Mesothelial cell of epicardium (in vitro differentiated cells): ENCODE measurements at regions not wholly inside any gene's neighbourhood (a gene's known extent, or its start where the extent isn't known, plus 50 kb on each side); places are given as distances from the start of the nearest gene placed in this dataset.

Source experiments
- DNase-seq, 2 experiments: peaks; one replicate each; pipeline ENCODE4 v3.0.0; 2021; ENCODE audit warnings: low spot score in 2 of 2; ENCODE audit not compliant: unreplicated experiment in 2 of 2
- H3K27ac Mint-ChIP-seq: 2 replicates; pipeline ENCODE4 v1.8.0; 2021; ENCODE audit warnings: mixed read lengths
- H3K27me3 Mint-ChIP-seq: 2 replicates; pipeline ENCODE4 v1.8.0; 2021; ENCODE audit warnings: low read depth, mixed read lengths
- H3K36me3 Mint-ChIP-seq: 2 replicates; pipeline ENCODE4 v1.8.0; 2021; ENCODE audit warnings: mixed read lengths
- H3K4me1 Mint-ChIP-seq: 2 replicates; pipeline ENCODE4 v1.8.0; 2021; ENCODE audit warnings: mixed read lengths
- H3K4me3 Mint-ChIP-seq: 2 replicates; pipeline ENCODE4 v1.8.0; 2021; ENCODE audit warnings: mild to moderate bottlenecking, moderate library complexity, mixed read lengths
- H3K9me3 Mint-ChIP-seq: 2 replicates; pipeline ENCODE4 v1.8.0; 2021; ENCODE audit warnings: mixed read lengths
- CTCF ChIP-seq: fragments of 200-600 bp; sonication (generic); IDR thresholded peaks from one replicate; pipeline ENCODE4 v1.5.0; 2021; ENCODE audit warnings: antibody characterized with exemption; ENCODE audit not compliant: unreplicated experiment

DNA sequence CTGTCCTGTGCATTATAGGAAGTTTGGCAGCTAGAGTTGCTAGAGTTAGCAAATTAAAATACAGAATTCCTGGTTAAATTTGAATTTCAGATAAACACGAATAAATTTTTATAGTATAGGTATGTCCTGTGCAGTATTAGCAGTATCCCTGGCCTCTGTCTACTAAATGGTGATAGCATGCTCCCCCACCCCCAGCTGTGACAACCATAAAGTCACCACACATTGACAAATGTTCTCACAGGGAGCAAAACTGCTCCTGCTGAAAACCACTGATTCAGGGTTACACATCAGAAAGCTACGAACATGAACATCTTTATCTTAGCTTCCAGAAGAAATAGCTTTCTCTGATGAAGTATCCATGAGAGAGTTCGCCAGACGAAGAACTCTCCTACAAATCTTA lies 91.8 kb upstream of the CCDC112 start:
- no peak for DNase-seq
- no peaks in the 10 kb centered on the region for H3K36me3 Mint-ChIP-seq
- no peak overlapping the region for H3K27ac Mint-ChIP-seq
- H3K4me3 Mint-ChIP-seq = no peak overlapping the region
- peaks cover 8% of the 10 kb centered on the region for H3K4me1 Mint-ChIP-seq
- H3K27me3 Mint-ChIP-seq = peaks cover 2% of the 10 kb centered on the region
- TF ChIP-seq CTCF = no peak
- H3K9me3 Mint-ChIP-seq = no peaks in the 10 kb centered on the region

DNA sequence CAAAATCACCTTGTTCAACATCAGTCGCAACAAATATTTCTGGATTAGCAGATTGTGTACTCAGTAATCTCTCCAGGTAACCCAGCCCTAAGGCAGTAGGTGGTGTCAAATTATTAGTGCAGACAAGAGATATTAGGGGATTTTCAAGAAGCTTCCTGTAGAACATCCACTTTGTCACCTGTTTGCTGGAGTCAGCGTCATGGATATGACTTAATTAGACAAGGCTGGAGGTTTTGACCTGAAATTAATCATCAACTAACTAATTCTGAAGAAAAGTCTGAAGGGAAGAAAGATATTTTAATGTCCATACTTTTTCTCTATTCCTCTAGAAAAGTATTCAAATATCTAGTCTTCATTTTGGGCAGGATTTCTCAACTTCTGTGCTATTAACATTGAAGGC lies 91.4 kb upstream of the CCDC112 start:
- Mint-ChIP-seq H3K4me1 (peaks cover 8% of the 10 kb centered on the region), H3K27ac (no peak overlapping the region), H3K9me3 (no peaks in the 10 kb centered on the region), H3K27me3 (peaks cover 2% of the 10 kb centered on the region), H3K4me3 (no peak overlapping the region), H3K36me3 (no peaks in the 10 kb centered on the region)
- TF ChIP-seq CTCF = no peak
- no peak for DNase-seq

DNA sequence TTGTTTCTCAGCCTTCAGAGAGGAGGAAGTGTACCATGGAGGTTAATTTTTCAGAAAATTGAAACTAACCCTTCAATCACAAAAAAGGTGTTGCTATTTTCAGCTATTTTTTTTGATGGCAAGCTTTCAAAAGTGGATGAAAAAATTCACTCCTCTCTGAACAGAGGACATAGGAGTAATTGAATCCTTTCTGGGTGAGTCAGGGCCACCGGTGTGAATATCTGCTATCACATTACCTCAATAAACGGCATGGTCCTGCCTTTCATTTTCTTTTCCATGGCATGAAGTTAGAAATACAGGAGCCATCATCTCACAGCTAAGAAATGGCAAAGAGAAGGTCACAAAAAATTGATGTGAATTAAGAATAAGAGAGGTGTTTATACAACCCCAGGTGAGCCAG lies 90.2 kb upstream of the CCDC112 start:
- Mint-ChIP-seq H3K36me3 (no peaks in the 10 kb centered on the region), H3K4me1 (peaks cover 8% of the 10 kb centered on the region), H3K27me3 (peaks cover 2% of the 10 kb centered on the region), H3K9me3 (no peaks in the 10 kb centered on the region), H3K27ac (no peak overlapping the region), H3K4me3 (no peak overlapping the region)
- DNase-seq = no peak
- TF ChIP-seq CTCF = no peak

DNA sequence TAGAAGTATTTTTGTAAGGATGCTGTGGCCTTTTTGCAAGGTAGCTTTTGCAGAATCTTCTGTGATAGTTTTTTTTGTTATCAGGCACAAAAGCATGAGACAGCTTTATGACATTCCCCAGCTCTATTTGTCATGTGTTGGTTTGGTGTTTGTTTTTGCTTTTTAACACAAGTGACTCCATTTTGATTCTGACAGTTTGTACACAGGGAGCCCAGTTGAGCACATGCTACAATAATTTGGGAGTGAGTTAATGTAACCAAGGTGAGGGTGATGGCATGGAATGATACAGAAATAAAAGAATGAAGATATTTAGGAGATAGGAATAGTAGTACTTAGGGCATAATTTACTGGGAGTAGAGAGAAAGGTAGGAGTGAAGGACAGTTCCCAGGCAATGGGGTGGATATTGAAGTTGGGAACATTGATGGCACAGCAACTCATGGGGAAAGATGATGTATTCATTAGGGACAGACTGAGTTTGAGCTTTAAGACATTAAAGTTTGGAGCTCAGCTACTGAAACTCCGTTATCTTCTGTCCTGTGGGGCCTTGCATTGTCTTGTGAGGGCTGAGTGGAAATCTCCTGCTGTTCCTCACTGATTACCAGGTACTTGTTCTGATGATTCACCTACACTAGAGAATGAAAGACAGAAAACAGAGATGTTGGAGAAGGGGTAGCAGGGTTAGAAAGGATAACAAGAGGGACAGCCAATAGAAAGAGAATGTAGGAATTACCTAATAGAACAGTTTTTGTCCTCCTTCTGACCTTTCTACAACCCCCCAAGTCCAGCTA lies 88.3 kb upstream of the CCDC112 start:
- peaks cover 8% of the 10 kb centered on the region for H3K4me1 Mint-ChIP-seq
- H3K36me3 Mint-ChIP-seq = no peaks in the 10 kb centered on the region
- no peak for TF ChIP-seq CTCF
- DNase-seq = no peak
- no peaks in the 10 kb centered on the region for H3K9me3 Mint-ChIP-seq
- no peak overlapping the region for H3K4me3 Mint-ChIP-seq
- peaks cover 2% of the 10 kb centered on the region for H3K27me3 Mint-ChIP-seq
- H3K27ac Mint-ChIP-seq = no peak overlapping the region

- no peak for TF ChIP-seq CTCF
- Mint-ChIP-seq H3K27ac (no peak overlapping the region), H3K36me3 (no peaks in the 10 kb centered on the region), H3K4me3 (no peak overlapping the region), H3K4me1 (peaks cover 4% of the 10 kb centered on the region), H3K27me3 (peaks cover 2% of the 10 kb centered on the region), H3K9me3 (no peaks in the 10 kb centered on the region)
- no peak for DNase-seq
Observed at GRCh38 chr5:115382989-115383388, 86.5 kb upstream of the CCDC112 start.
